SK-N-SH (cell line): ENCODE measurements at regions not wholly inside any gene's neighbourhood (a gene's known extent, or its start where the extent isn't known, plus 50 kb on each side); places are given as distances from the start of the nearest gene placed in this dataset.

Experiments used
- CTCF ChIA-PET: fragments of 300-600, 350-600 bp; formaldehyde crosslinking; extraction: SDS; loops from one replicate; lab custom pipeline; 2021; lab: Yijun Ruan, JAX
- POLR2A ChIA-PET: fragments of 350-600 bp; sonication (Branson Sonifier 250); formaldehyde crosslinking; extraction: SDS; loops from one replicate; lab custom pipeline; 2020; ENCODE audit warnings: antibody characterized with exemption, inconsistent platforms; lab: Yijun Ruan, JAX
- DNase-seq: peaks from one replicate; pipeline ENCODE4 v3.0.0; 2012
- H2AFZ ChIP-seq: fragments of 200-600 bp; sonication (generic); 2 replicates; pipeline ENCODE4 v1.8.1; 2016; ENCODE audit warnings: antibody characterized with exemption, mild to moderate bottlenecking, low read depth
- H3F3A ChIP-seq: fragments of 200-600 bp; sonication (generic); replicated peaks from 2 replicates; pipeline ENCODE3; 2016; ENCODE audit warnings: antibody characterized with exemption, mild to moderate bottlenecking; ENCODE audit not compliant: insufficient read depth
- H3K27ac ChIP-seq, 2 experiments: fragments of 200-500 bp in 1 of 2; fragments of 200-600 bp in 1 of 2; sonication (Bioruptor generic) in 1 of 2; sonication (generic), shearing (Covaris generic) in 1 of 2; 2 replicates each; pipeline versions ENCODE4 v1.5.1 to v1.6.1; 2014 to 2016; ENCODE audit warnings: low read depth in 2 of 2, inconsistent platforms in 1 of 2, low read length in 1 of 2, mild to moderate bottlenecking in 1 of 2, mixed read lengths in 1 of 2
- H3K27me3 ChIP-seq: fragments of 200-600 bp; sonication (generic), shearing (Covaris generic); 2 replicates; pipeline ENCODE4 v1.6.1; 2016; ENCODE audit warnings: mixed run types; ENCODE audit not compliant: insufficient read depth
- H3K36me3 ChIP-seq, 2 experiments: fragments of 200-500 bp in 1 of 2; fragments of 200-600 bp in 1 of 2; sonication (Bioruptor generic) in 1 of 2; sonication (generic) in 1 of 2; replicated peaks in 1 of 2; 2 replicates each; pipeline versions ENCODE3 to v1.5.1; 2014 to 2016; ENCODE audit warnings: low read length in 1 of 2, mild to moderate bottlenecking in 1 of 2; ENCODE audit not compliant: insufficient read depth in 2 of 2, control insufficient read depth in 1 of 2
- H3K4me1 ChIP-seq, 2 experiments: fragments of 200-500 bp in 1 of 2; fragments of 200-600 bp in 1 of 2; sonication (Bioruptor generic) in 1 of 2; sonication (generic), shearing (Covaris generic) in 1 of 2; 2 replicates each; pipeline versions ENCODE4 v1.5.1 to v1.6.1; 2014 to 2016; ENCODE audit warnings: low read depth in 1 of 2, low read length in 1 of 2, mixed run types in 1 of 2; ENCODE audit not compliant: insufficient read depth in 2 of 2, control insufficient read depth in 1 of 2
- H3K4me2 ChIP-seq: fragments of 200-600 bp; sonication (generic), shearing (Covaris generic); 2 replicates; pipeline ENCODE4 v1.6.1; 2017; ENCODE audit warnings: mixed run types
- H3K4me3 ChIP-seq, 2 experiments: fragments of 200-500 bp in 1 of 2; fragments of 200-600 bp in 1 of 2; sonication (Bioruptor generic) in 1 of 2; sonication (generic), shearing (Covaris generic) in 1 of 2; 2 replicates each; pipeline versions ENCODE4 v1.5.1 to v1.8.1; 2014 to 2016; ENCODE audit warnings: low read depth in 2 of 2, inconsistent platforms in 1 of 2, low read length in 1 of 2, mild to moderate bottlenecking in 1 of 2, mixed read lengths in 1 of 2, moderate library complexity in 1 of 2
- H3K79me2 ChIP-seq: fragments of 200-600 bp; sonication (generic); 2 replicates; pipeline ENCODE4 v1.8.1; 2017; ENCODE audit warnings: mild to moderate bottlenecking; ENCODE audit not compliant: insufficient read depth
- H3K9ac ChIP-seq: fragments of 200-600 bp; sonication (generic); 2 replicates; pipeline ENCODE4 v1.6.1; 2017; ENCODE audit warnings: mixed run types
- H3K9me2 ChIP-seq: fragments of 200-600 bp; sonication (generic); 2 replicates; pipeline ENCODE4 v1.6.1; 2017; ENCODE audit warnings: mixed run types
- H3K9me3 ChIP-seq: fragments of 200-600 bp; sonication (generic); 2 replicates; pipeline ENCODE4 v1.6.1; 2017; ENCODE audit warnings: mixed run types, mild to moderate bottlenecking, moderate library complexity
- H4K20me1 ChIP-seq: fragments of 200-600 bp; sonication (generic); 2 replicates; pipeline ENCODE4 v1.6.1; 2017; ENCODE audit warnings: mild to moderate bottlenecking, mixed run types; ENCODE audit not compliant: insufficient read depth
- CHD2 ChIP-seq: fragments of 150-350 bp; IDR thresholded peaks from 2 replicates; pipeline ENCODE4 v1.6.1; 2018; ENCODE audit warnings: low read length; ENCODE audit not compliant: partially characterized antibody
- ELF1 ChIP-seq: IDR thresholded peaks from 2 replicates; pipeline ENCODE4 v1.4.0; 2012
- EZH2phosphoT487 ChIP-seq: fragments of 200-600 bp; sonication (generic); IDR thresholded peaks from 2 replicates; pipeline ENCODE4 v1.6.1; 2017; ENCODE audit warnings: low read depth, mixed run types, mild to moderate bottlenecking, antibody characterized with exemption, moderate library complexity, borderline replicate concordance
- FOXJ3 ChIP-seq: sonication (generic); formaldehyde crosslinking; IDR thresholded peaks from 2 replicates; pipeline ENCODE4 v1.5.1; 2020; ENCODE audit warnings: mild to moderate bottlenecking, missing genetic modification reagents
- FOXM1 ChIP-seq: IDR thresholded peaks from 2 replicates; pipeline ENCODE4 v1.4.0; 2012; ENCODE audit warnings: low read depth, mild to moderate bottlenecking
- GABPA ChIP-seq: IDR thresholded peaks from 2 replicates; pipeline ENCODE4 v1.4.0; 2012; ENCODE audit warnings: low read depth, mild to moderate bottlenecking
- GATA2 ChIP-seq: sonication (generic); formaldehyde crosslinking; IDR thresholded peaks from 2 replicates; pipeline ENCODE4 v1.5.0; 2020; ENCODE audit warnings: mild to moderate bottlenecking, missing genetic modification reagents
- JUND ChIP-seq: IDR thresholded peaks from 2 replicates; pipeline ENCODE4 v1.4.0; 2012
- NFIC ChIP-seq: IDR thresholded peaks from 2 replicates; pipeline ENCODE4 v1.4.0; 2012; ENCODE audit warnings: borderline replicate concordance
- NRF1 ChIP-seq: IDR thresholded peaks from 2 replicates; pipeline ENCODE4 v1.6.1; 2012; ENCODE audit warnings: low read depth, mild to moderate bottlenecking, low read length
- POLR2AphosphoS5 ChIP-seq: IDR thresholded peaks from 2 replicates; pipeline ENCODE4 v1.6.1; 2012; ENCODE audit warnings: low read depth, low read length
- RCOR1 ChIP-seq: fragments of 150-350 bp; IDR thresholded peaks from 2 replicates; pipeline ENCODE4 v1.6.1; 2017; ENCODE audit warnings: antibody characterized with exemption, low read length
- SIN3A ChIP-seq: IDR thresholded peaks from 2 replicates; pipeline ENCODE4 v1.6.1; 2012; ENCODE audit warnings: low read depth, mild to moderate bottlenecking, low read length, moderate library complexity, borderline replicate concordance
- SMC3 ChIP-seq: IDR thresholded peaks from 2 replicates; pipeline ENCODE4 v1.6.1; 2012; ENCODE audit warnings: low read depth, low read length, improper control_type of control experiment
- TAF1 ChIP-seq: IDR thresholded peaks from 2 replicates; pipeline ENCODE4 v1.6.1; 2012; ENCODE audit warnings: low read depth, mild to moderate bottlenecking, low read length, moderate library complexity, borderline replicate concordance
- TCF12 ChIP-seq: IDR thresholded peaks from 2 replicates; pipeline ENCODE4 v1.4.0; 2012
- TEAD4 ChIP-seq: IDR thresholded peaks from 2 replicates; pipeline ENCODE4 v1.4.0; 2012; ENCODE audit warnings: mild to moderate bottlenecking, borderline replicate concordance; ENCODE audit not compliant: insufficient read depth
- WGBS: methylation state at CpG from one replicate; pipeline ENCODE4 v1.1.6; 2017; ENCODE audit warnings: low lambda C conversion rate; 5-methylcytosine and 5-hydroxymethylcytosine counted together
- TF ChIP-seq, protein P1 (sequence below): fragments of 150-350 bp; IDR thresholded peaks from 2 replicates; pipeline ENCODE4 v1.6.1; 2017; ENCODE audit warnings: antibody characterized with exemption, low read length, low read depth, borderline replicate concordance
- TF ChIP-seq, protein P2 (sequence below): fragments of 150-350 bp; IDR thresholded peaks from 2 replicates; pipeline ENCODE4 v1.6.1; 2016; ENCODE audit warnings: mild to moderate bottlenecking, low read depth, low read length
- TF ChIP-seq, protein P3 (sequence below): fragments of 200-600 bp; sonication (generic); IDR thresholded peaks from 2 replicates; pipeline ENCODE4 v1.6.1; 2017; ENCODE audit warnings: antibody characterized with exemption, mild to moderate bottlenecking, moderate library complexity

DNA sequence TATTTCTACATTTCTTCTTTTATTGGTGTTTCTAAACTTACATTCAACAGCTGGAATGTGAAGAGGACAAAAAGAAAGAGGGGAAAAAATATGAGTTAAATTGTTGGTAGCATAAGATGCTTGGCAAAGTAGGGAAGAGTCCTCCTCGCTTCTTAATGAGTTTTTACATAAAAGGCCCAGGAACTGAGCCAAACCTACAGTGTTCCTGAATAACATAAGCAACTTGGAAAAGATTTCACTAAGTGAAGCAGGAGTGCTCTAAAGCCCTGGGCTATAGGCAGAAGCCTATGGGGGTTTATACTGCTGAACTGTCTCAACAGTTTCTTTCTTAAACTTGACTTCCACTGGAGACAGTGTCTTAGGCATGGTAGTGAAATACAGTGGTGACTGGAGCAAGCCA lies 115.0 kb upstream of the USP25 start:
- WGBS, result 34% methylated on average over 1 of the region's 1 CpG
- no peak overlapping the region for H3K4me3 ChIP-seq
- H3K9me3 ChIP-seq, result no peaks in the 10 kb centered on the region
- H3K27ac ChIP-seq, result no peak overlapping the region
- ChIA-PET CTCF (no interaction called here), POLR2A (no interaction called here)
- no peaks in the 10 kb centered on the region for H3K36me3 ChIP-seq
- no peaks in the 10 kb centered on the region for H3F3A ChIP-seq
- H4K20me1 ChIP-seq, result no peaks in the 10 kb centered on the region
- H3K9me2 ChIP-seq, result no peaks in the 10 kb centered on the region
- no peak for TF ChIP-seq GATA2
- no peak for TF ChIP-seq EZH2phosphoT487
- TF ChIP-seq, protein P1, sequence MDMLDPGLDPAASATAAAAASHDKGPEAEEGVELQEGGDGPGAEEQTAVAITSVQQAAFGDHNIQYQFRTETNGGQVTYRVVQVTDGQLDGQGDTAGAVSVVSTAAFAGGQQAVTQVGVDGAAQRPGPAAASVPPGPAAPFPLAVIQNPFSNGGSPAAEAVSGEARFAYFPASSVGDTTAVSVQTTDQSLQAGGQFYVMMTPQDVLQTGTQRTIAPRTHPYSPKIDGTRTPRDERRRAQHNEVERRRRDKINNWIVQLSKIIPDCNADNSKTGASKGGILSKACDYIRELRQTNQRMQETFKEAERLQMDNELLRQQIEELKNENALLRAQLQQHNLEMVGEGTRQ, result no peak
- no peak for TF ChIP-seq NRF1
- no peak for TF ChIP-seq SMC3
- no peak for TF ChIP-seq CHD2
- TF ChIP-seq NFIC, result no peak
- no peak for TF ChIP-seq TEAD4
- no peak for TF ChIP-seq FOXJ3
- TF ChIP-seq JUND, result no peak
- TF ChIP-seq, protein P2, sequence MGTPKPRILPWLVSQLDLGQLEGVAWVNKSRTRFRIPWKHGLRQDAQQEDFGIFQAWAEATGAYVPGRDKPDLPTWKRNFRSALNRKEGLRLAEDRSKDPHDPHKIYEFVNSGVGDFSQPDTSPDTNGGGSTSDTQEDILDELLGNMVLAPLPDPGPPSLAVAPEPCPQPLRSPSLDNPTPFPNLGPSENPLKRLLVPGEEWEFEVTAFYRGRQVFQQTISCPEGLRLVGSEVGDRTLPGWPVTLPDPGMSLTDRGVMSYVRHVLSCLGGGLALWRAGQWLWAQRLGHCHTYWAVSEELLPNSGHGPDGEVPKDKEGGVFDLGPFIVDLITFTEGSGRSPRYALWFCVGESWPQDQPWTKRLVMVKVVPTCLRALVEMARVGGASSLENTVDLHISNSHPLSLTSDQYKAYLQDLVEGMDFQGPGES, result no peak
- TF ChIP-seq RCOR1, result no peak
- TF ChIP-seq ELF1, result no peak
- TF ChIP-seq, protein P3, sequence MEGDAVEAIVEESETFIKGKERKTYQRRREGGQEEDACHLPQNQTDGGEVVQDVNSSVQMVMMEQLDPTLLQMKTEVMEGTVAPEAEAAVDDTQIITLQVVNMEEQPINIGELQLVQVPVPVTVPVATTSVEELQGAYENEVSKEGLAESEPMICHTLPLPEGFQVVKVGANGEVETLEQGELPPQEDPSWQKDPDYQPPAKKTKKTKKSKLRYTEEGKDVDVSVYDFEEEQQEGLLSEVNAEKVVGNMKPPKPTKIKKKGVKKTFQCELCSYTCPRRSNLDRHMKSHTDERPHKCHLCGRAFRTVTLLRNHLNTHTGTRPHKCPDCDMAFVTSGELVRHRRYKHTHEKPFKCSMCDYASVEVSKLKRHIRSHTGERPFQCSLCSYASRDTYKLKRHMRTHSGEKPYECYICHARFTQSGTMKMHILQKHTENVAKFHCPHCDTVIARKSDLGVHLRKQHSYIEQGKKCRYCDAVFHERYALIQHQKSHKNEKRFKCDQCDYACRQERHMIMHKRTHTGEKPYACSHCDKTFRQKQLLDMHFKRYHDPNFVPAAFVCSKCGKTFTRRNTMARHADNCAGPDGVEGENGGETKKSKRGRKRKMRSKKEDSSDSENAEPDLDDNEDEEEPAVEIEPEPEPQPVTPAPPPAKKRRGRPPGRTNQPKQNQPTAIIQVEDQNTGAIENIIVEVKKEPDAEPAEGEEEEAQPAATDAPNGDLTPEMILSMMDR, result no peak
- TF ChIP-seq TAF1, result no peak
- TF ChIP-seq SIN3A, result no peak
- TF ChIP-seq GABPA, result no peak
- no peak for TF ChIP-seq POLR2AphosphoS5
- no peak for TF ChIP-seq TCF12
- no peak for TF ChIP-seq FOXM1
- H3K4me2 ChIP-seq, result no peak overlapping the region
- H3K27me3 ChIP-seq, result no peaks in the 10 kb centered on the region
- no peaks in the 10 kb centered on the region for H3K79me2 ChIP-seq
- H3K9ac ChIP-seq, result no peak overlapping the region
- no peaks in the 10 kb centered on the region; a peak in 1 of 4 replicates for H3K4me1 ChIP-seq
- H2AFZ ChIP-seq, result no peak overlapping the region
- DNase-seq, result no peak
